GM20000 (cell line): ENCODE measurements at regions not wholly inside any gene's neighbourhood (a gene's known extent, or its start where the extent isn't known, plus 50 kb on each side); places are given as distances from the start of the nearest gene placed in this dataset.

Experiments
- DNase-seq: peaks from one replicate; pipeline ENCODE4 v3.0.0; 2012; ENCODE audit warnings: low spot score
- CTCF ChIP-seq: IDR thresholded peaks from 2 replicates; pipeline ENCODE4 v1.5.1; 2012; ENCODE audit warnings: mild to moderate bottlenecking, control low read depth; ENCODE audit errors: extremely low read depth, missing control alignments

DNA sequence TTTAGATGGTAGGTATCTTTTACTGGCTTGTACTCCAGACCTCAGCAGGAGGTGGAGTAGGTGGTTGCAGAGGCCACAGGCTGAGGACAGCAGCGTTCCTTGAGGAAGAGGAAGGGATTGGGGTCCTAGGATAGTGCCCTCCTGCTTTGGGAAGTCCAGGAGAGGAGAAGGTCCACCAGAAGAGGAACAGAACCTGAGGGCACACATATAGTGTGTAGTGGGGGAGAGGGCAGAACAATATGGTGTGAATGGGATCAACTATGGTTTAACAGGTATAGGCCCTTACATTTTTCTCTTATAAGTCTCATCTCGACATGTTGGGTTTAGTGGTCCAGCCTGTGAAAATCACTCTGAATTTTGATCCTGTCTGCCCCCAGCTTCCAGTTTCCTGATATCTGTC lies 229.1 kb upstream of the ZBED5 start:
- DNase-seq = no peak
- no peak for TF ChIP-seq CTCF

DNA sequence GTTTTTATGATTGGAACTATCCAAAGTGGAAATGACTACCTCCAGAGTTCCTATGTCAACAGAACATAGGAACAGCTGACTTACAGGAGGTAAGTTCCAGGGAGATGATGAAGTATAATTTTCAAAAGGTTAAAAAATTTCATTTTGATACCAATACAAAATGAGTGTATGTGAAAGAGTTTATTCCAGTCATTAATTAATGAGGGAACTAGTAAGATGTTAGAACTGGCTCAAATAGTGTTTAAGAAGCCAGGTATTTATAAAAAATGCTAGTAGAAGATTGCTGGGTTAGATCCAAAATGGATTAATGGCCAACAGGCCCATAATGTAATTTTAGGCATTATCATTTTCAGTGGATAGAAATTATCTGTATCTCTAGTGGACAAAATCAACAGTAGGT lies 227.7 kb upstream of the ZBED5 start:
- TF ChIP-seq CTCF = no peak
- no peak for DNase-seq

DNA sequence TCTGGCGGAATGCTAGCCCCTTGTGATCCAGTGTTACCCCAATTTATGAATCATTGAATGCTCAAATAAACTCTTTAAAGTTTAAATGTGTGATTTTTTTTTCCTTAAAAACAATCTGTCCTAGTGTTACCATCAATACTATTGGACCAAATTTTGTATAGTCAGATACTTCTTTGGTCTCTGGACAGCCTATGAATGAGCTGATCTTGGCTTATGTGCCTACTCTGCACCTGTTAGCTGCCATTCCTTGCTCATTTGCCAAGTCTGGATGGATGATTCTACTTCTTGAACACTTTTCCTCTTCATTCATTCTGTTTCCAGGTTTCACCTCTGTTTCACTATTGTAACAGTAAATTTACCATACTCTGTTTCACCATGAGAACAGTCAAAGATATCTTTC lies 226.5 kb upstream of the ZBED5 start:
- no peak for TF ChIP-seq CTCF
- DNase-seq = no peak

DNA sequence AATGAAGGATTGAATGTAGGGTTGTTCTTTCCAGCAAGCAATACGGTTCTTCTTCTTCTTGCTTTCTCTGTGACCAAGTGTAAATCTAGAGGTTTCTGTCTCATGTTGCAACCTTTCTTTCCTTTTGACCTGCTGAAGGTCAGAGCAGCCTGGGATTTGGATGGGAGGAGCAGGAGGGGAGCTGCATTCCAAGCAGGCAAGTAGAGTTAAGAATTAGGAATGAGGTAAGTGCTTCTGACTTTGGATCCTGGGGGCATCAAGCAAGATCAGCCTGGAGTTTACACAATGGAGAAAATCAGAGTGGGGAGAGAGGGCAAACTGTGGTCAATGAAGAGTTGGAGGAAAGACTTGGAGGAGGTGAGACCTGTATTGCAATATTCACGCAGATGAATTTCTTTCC lies 225.6 kb upstream of the ZBED5 start:
- no peak for TF ChIP-seq CTCF
- no peak for DNase-seq

GRCh38 chr11:11082646-11083045 lies 224.8 kb upstream of the ZBED5 start:
- no peak for TF ChIP-seq CTCF
- no peak for DNase-seq

GRCh38 chr11:11081776-11082175 lies 223.9 kb upstream of the ZBED5 start:
- no peak for TF ChIP-seq CTCF
- no peak for DNase-seq

DNA sequence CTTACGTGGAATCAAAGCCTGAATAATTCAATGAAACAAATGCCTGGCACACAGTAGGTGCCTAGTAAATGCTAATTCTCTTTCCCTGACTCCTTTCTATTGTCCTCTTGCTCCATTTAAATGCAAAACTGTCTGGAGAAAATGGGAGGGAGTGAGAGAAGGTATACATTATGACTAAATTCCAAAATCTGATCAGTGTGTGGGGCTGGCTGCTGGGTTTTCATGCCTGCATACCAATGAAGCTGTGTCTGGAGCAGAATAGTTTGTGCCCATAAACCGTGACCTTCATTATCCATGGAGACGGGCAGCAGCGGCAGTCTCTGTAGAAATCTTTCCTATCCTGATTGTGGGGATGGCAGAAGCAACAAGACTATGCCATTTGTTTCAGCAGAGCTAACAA lies 223.4 kb upstream of the ZBED5 start:
- DNase-seq = no peak
- TF ChIP-seq CTCF = no peak
